GM12878 (cell line): ENCODE measurements at regions not wholly inside any gene's neighbourhood (a gene's known extent, or its start where the extent isn't known, plus 50 kb on each side); places are given as distances from the start of the nearest gene placed in this dataset.
A peak's percentile ranks its signal among the peaks of the same experiment; 100 is the strongest.

Experiments used
- ATAC-seq: fragments of 200-7000 bp; cut with Tn5 transposase; 3 replicates; pipeline ENCODE4 v1.9.1; 2020; ENCODE audit warnings: mild to moderate bottlenecking, moderate library complexity
- BruUV-seq: library from RNA; stranded (reverse); fragments of 400-500 nt; replicated peaks from 2 replicates; lab custom pipeline; 2021; lab: Mats Ljungman, UMichigan
- CTCF ChIA-PET: fragments of 300-600 bp; sonication (Branson Sonifier 250); formaldehyde crosslinking; extraction: SDS; loops from one replicate; lab custom pipeline; 2021; ENCODE audit warnings: inconsistent platforms; lab: Yijun Ruan, JAX
- POLR2A ChIA-PET: fragments of 350-600 bp; formaldehyde crosslinking; extraction: SDS; loops from one replicate; lab custom pipeline; 2021; ENCODE audit warnings: inconsistent platforms; lab: Charles Lee
- RAD21 ChIA-PET: fragments of 300-600 bp; sonication (Branson Sonifier 250); formaldehyde crosslinking; loops from one replicate; lab custom pipeline; 2023; ENCODE audit warnings: antibody characterized with exemption; ENCODE audit not compliant: unreplicated experiment; lab: Charles Lee
- SMC1A ChIA-PET: fragments of 300-600 bp; sonication (Branson Sonifier 250); formaldehyde crosslinking; loops from one replicate; lab custom pipeline; 2023; ENCODE audit not compliant: unreplicated experiment, uncharacterized antibody; lab: Charles Lee
- DNase-seq: peaks from one replicate; pipeline ENCODE4 v3.0.0-alpha.2; 2011; ENCODE audit warnings: low read depth, low spot score
- FAIRE-seq: peaks from 3 replicates; lab custom pipeline; 2011; peaks lifted over from hg19 to GRCh38; lab: Jason Lieb, UNC
- H2AFZ ChIP-seq: 2 replicates; pipeline ENCODE4 v1.6.0; 2011; ENCODE audit warnings: low read depth, low read length, control low read depth; ENCODE audit not compliant: control insufficient read depth
- H3K27ac ChIP-seq: 2 replicates; pipeline ENCODE4 v1.5.1; 2011; ENCODE audit warnings: control low read depth; ENCODE audit not compliant: control insufficient read depth, insufficient read depth
- H3K27me3 ChIP-seq, 2 experiments: replicated peaks in 1 of 2; 2 replicates each; pipeline versions ENCODE4 v1.6.0 to v1.6.1; 2011; ENCODE audit warnings: low read length in 1 of 2; ENCODE audit not compliant: control insufficient read depth in 2 of 2, insufficient read depth in 2 of 2
- H3K36me3 ChIP-seq, 2 experiments: 2 replicates each; pipeline ENCODE4 v1.5.1; 2011; ENCODE audit warnings: low read length in 1 of 2; ENCODE audit not compliant: control insufficient read depth in 2 of 2, insufficient read depth in 2 of 2
- H3K4me1 ChIP-seq: 2 replicates; pipeline ENCODE4 v1.6.1; 2011; ENCODE audit warnings: mild to moderate bottlenecking, low read length, moderate library complexity, mixed read lengths; ENCODE audit not compliant: control insufficient read depth, insufficient read depth
- H3K4me2 ChIP-seq: 2 replicates; pipeline ENCODE4 v1.6.0; 2011; ENCODE audit warnings: control low read depth; ENCODE audit not compliant: control insufficient read depth, insufficient read depth
- H3K4me3 ChIP-seq: fragments of 200-600 bp; sonication (generic); 2 replicates; pipeline ENCODE4 v1.5.1; 2016
- H3K79me2 ChIP-seq: 2 replicates; pipeline ENCODE4 v1.6.0; 2011; ENCODE audit warnings: low read length; ENCODE audit not compliant: control insufficient read depth, insufficient read depth
- H3K9ac ChIP-seq: 2 replicates; pipeline ENCODE4 v1.8.0; 2011; ENCODE audit warnings: low read length, control low read depth, mixed read lengths; ENCODE audit not compliant: control insufficient read depth, insufficient read depth
- H3K9me3 ChIP-seq: replicated peaks from 3 replicates; pipeline ENCODE4 v1.5.1; 2011; ENCODE audit warnings: mild to moderate bottlenecking, low read length; ENCODE audit not compliant: control insufficient read depth, insufficient read depth
- H4K20me1 ChIP-seq: 2 replicates; pipeline ENCODE4 v1.6.0; 2011; ENCODE audit not compliant: control insufficient read depth, insufficient read depth
- ATF2 ChIP-seq: IDR thresholded peaks from 2 replicates; pipeline ENCODE4 v1.6.1; 2012; ENCODE audit warnings: low read length, inconsistent platforms
- ATF7 ChIP-seq: fragments of 450-650 bp; IDR thresholded peaks from 2 replicates; pipeline ENCODE4 v1.6.1; 2016; ENCODE audit warnings: low read depth, mild to moderate bottlenecking
- E2F8 ChIP-seq: fragments of 450-650 bp; IDR thresholded peaks from 2 replicates; pipeline ENCODE4 v1.6.1; 2018; ENCODE audit warnings: mild to moderate bottlenecking, low read depth, moderate library complexity; ENCODE audit not compliant: partially characterized antibody
- FOXK2 ChIP-seq: fragments of 450-650 bp; IDR thresholded peaks from 2 replicates; pipeline ENCODE4 v1.6.1; 2017; ENCODE audit warnings: mild to moderate bottlenecking, moderate library complexity
- HCFC1 ChIP-seq: fragments of 150-350 bp; IDR thresholded peaks from 2 replicates; pipeline ENCODE4 v1.6.1; 2014; ENCODE audit warnings: low read length
- KDM1A ChIP-seq: fragments of 200-600 bp; sonication (generic); IDR thresholded peaks from 2 replicates; pipeline ENCODE4 v1.6.1; 2016; ENCODE audit warnings: borderline replicate concordance
- SIX5 ChIP-seq: IDR thresholded peaks from 2 replicates; pipeline ENCODE4 v1.6.1; 2011; ENCODE audit warnings: mild to moderate bottlenecking, low read depth, low read length, moderate library complexity; ENCODE audit not compliant: severe bottlenecking
- SMAD1 ChIP-seq: fragments of 450-650 bp; IDR thresholded peaks from 2 replicates; pipeline ENCODE4 v1.6.1; 2018; ENCODE audit warnings: mild to moderate bottlenecking, low read depth; ENCODE audit not compliant: partially characterized antibody
- SPI1 ChIP-seq: IDR thresholded peaks from 2 replicates; pipeline ENCODE4 v1.6.1; 2011; ENCODE audit warnings: low read depth, mild to moderate bottlenecking, low read length, moderate library complexity, borderline replicate concordance; ENCODE audit not compliant: insufficient read depth
- TCF7 ChIP-seq: IDR thresholded peaks from 2 replicates; pipeline ENCODE4 v1.6.1; 2014; ENCODE audit warnings: antibody characterized with exemption, borderline replicate concordance
- USF1 ChIP-seq: IDR thresholded peaks from 2 replicates; pipeline ENCODE4 v1.6.1; 2011; ENCODE audit warnings: borderline replicate concordance, low read depth, mild to moderate bottlenecking, moderate library complexity, mixed read lengths, low read length; ENCODE audit not compliant: insufficient read depth; ENCODE audit errors: extremely low read length
- ZBTB4 ChIP-seq: fragments of 450-650 bp; formaldehyde crosslinking; IDR thresholded peaks from 2 replicates; pipeline ENCODE4 v1.4.0; 2022; ENCODE audit warnings: mild to moderate bottlenecking, moderate library complexity
- ZNF207 ChIP-seq: fragments of 450-650 bp; IDR thresholded peaks from 2 replicates; pipeline ENCODE4 v1.6.1; 2014; ENCODE audit warnings: antibody characterized with exemption, mild to moderate bottlenecking, borderline replicate concordance
- ZNF217 ChIP-seq: fragments of 450-650 bp; IDR thresholded peaks from 2 replicates; pipeline ENCODE4 v1.6.1; 2017; ENCODE audit warnings: antibody characterized with exemption, mild to moderate bottlenecking
- WGBS: methylation state at CpG from one replicate; pipeline ENCODE4 v1.1.6; 2016; ENCODE audit warnings: low lambda C conversion rate; ENCODE audit not compliant: insufficient replicate concordance, insufficient coverage; ENCODE audit errors: missing lambda C conversion rate; 5-methylcytosine and 5-hydroxymethylcytosine counted together
- in situ Hi-C: fragments of 300-500 bp; cut with MboI; formaldehyde crosslinking; loops from 9 replicates; pipeline ENCODE4 v1.14.3; 2018; ENCODE audit warnings: mixed read lengths
- intact Hi-C: fragments of 100-400 bp; cut with micrococcal nuclease; formaldehyde crosslinking; loops from one replicate; pipeline ENCODE4 v1.14.2; 2022; ENCODE audit not compliant: unreplicated experiment

GRCh38 chr17:77323413-77324171 lies 182.8 kb downstream of the SEC14L1 start:
- Histone ChIP-seq H3K27me3 (no peaks in the 10 kb centered on the region), H4K20me1 (no peaks in the 10 kb centered on the region), H3K27ac (peak overlapping the region; percentile 88), H3K36me3 (no peaks in the 10 kb centered on the region; a peak in 2 of 4 replicates), H3K9ac (peak overlapping the region; percentile 89), H3K4me3 (peak overlapping the region; percentile 84), H3K4me2 (peak overlapping the region; percentile 94), H3K4me1 (peaks cover 68% of the 10 kb centered on the region), H3K79me2 (peaks cover 78% of the 10 kb centered on the region), H3K9me3 (no peaks in the 10 kb centered on the region), H2AFZ (peak overlapping the region; percentile 63)
- WGBS = 2% methylated on average over 36 of the region's 36 CpGs
- POLR2A ChIA-PET = interaction anchor here (0.5 to 2.4 kb wide), 12 partner anchors 41 to 1038 kb away, joined by 3 to 12 read pairs (median 6); partner anchors contain the start of genes SEC14L1 and TNRC6C
- SMC1A ChIA-PET = interaction anchor here (0.7 to 4.1 kb wide), 8 partner anchors 9 to 149 kb away, joined by 3 to 25 read pairs (median 4); no protein-coding TSS in a partner anchor
- peak; percentile 32 for ATAC-seq
- in situ Hi-C loops (no loop called here), intact Hi-C loops (loop anchor here (5.0 to 10.0 kb wide), 2 partner anchors 236 to 631 kb away; partner anchors contain the start of gene TNRC6C)
- BruUV-seq = no TSS peak
- DNase-seq = no peak
- RAD21 ChIA-PET = interaction anchor here (0.8 to 2.7 kb wide), 14 partner anchors 8 to 233 kb away, joined by 3 to 20 read pairs (median 4); no protein-coding TSS in a partner anchor
- FAIRE-seq = peak; percentile 7
- CTCF ChIA-PET = interaction anchor here (0.9 to 2.2 kb wide), 7 partner anchors 8 to 121 kb away, joined by 3 to 9 read pairs (median 4); no protein-coding TSS in a partner anchor
- TF ChIP-seq ATF7 (no peak), SIX5 (no peak), E2F8 (no peak), KDM1A (no peak), FOXK2 (no peak), ZNF217 (peak; percentile 52; the same call in 1 of the 2 replicates), TCF7 (no peak), ATF2 (no peak), SPI1 (0 out of 2 replicates have a peak, but pooled peaks have one; percentile 20), HCFC1 (no peak), SMAD1 (no peak), ZBTB4 (CRISPR knock-in tag) (no peak), USF1 (no peak), ZNF207 (no peak)
